ENCODE measurements at regions not wholly inside any gene's neighbourhood (a gene's known extent, or its start where the extent isn't known, plus 50 kb on each side); places are given as distances from the start of the nearest gene placed in this dataset.

DNA sequence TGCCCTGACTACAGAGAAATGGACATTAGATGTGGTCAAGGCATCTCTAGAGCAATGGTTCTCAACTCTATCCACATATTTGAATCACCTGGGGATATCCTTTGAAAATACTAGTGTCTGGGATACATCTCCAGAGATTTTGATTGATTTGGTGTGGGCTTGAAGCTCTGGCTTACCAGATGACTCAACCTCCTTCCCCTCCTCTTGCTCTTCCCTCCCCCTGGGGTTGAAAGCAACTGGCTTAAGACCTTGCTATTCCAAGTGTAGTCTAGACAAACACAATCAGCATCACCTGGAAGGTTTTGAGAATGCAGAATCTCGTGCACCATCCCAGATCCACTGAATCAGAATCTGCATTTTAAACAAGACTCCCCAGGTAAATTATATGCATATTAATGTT is 183.8 kb downstream of the DAD1 start:
- Histone ChIP-seq H3K36me3 (replicated peaks in 1 of 2) (no peaks in the 10 kb centered on the region), H3K27ac (no peak overlapping the region), H3K27me3 (no peaks in the 10 kb centered on the region), H3K4me1 (replicated peaks in 1 of 2) (no peaks in the 10 kb centered on the region), H3K9me3 (replicated peaks in 1 of 3) (no peaks in the 10 kb centered on the region), H3K4me3 (no peak overlapping the region)
- intact Hi-C loops (cut with DNase I), result no loop called here
- WGBS, 4 donors, result 65 to 83% (median 74%) methylated on average over 1 of the region's 1 CpG
- no peak for TF ChIP-seq CTCF (IDR thresholded peaks at IDR 0.05)
- no peak for TF ChIP-seq POLR2A (IDR thresholded peaks at IDR 0.05)
- DNase-seq, result no peak

- Histone ChIP-seq H3K9me3 (replicated peaks in 1 of 3) (no peaks in the 10 kb centered on the region), H3K27me3 (no peaks in the 10 kb centered on the region), H3K4me3 (no peak overlapping the region), H3K36me3 (replicated peaks in 1 of 2) (no peaks in the 10 kb centered on the region), H3K27ac (no peak overlapping the region), H3K4me1 (replicated peaks in 1 of 2) (no peaks in the 10 kb centered on the region)
- intact Hi-C loops (cut with DNase I), result no loop called here
- DNase-seq, result no peak
- TF ChIP-seq CTCF (IDR thresholded peaks at IDR 0.05) (no peak), POLR2A (IDR thresholded peaks at IDR 0.05) (no peak)
- WGBS, 4 donors, result 83 to 98% (median 90%) methylated on average over 4 of the region's 4 CpGs
Observed at GRCh38 chr14:22403296-22403695, 185.7 kb downstream of the DAD1 start.

DNA sequence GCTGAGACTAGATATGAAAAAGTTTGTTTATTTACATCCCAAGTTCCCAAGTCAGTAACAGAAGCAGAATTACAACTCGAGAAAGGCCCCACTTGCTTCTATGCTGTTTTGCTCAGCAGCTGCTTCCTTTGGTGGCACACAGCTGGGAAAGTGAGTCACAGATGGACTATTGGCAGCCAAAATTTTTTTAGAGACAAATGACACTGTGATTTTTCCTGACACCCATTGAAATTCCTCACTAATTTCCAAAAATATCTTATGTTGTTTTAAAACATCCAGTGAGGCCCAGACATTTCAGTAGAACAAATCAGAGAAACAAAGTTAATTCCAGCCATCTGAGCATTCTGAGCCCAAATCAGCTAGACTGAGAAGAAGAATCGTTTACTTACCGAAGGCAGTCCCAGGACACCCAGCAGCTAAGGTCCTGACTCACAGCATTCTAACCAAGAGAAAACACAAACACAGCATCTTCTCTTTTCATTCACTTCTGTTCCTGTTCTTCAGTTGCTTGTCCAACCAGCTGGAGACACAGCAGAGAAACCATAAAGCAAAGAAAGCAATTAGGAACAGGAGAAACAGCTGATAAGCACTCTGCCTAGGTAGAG is 188.3 kb downstream of the DAD1 start:
- TF ChIP-seq CTCF (IDR thresholded peaks at IDR 0.05) (no peak), POLR2A (IDR thresholded peaks at IDR 0.05) (no peak)
- intact Hi-C loops (cut with DNase I), result no loop called here
- Histone ChIP-seq H3K36me3 (replicated peaks in 1 of 2) (no peaks in the 10 kb centered on the region), H3K27ac (no peak overlapping the region), H3K27me3 (no peaks in the 10 kb centered on the region), H3K4me3 (no peak overlapping the region), H3K4me1 (replicated peaks in 1 of 2) (no peaks in the 10 kb centered on the region), H3K9me3 (replicated peaks in 1 of 3) (no peaks in the 10 kb centered on the region)
- no peak for DNase-seq
- 50 to 74% (median 63%) methylated on average over 3 of the region's 3 CpGs for whole genome bisulfite sequencing, 4 donors

- no peak for DNase-seq
- H3K4me3 ChIP-seq, result no peak overlapping the region
- H3K4me1 ChIP-seq (replicated peaks in 1 of 2), result no peaks in the 10 kb centered on the region
- no peaks in the 10 kb centered on the region for H3K9me3 ChIP-seq (replicated peaks in 1 of 3)
- intact Hi-C loops (cut with DNase I), result no loop called here
- no peaks in the 10 kb centered on the region for H3K36me3 ChIP-seq (replicated peaks in 1 of 2)
- WGBS, 4 donors, result 92 to 95% (median 93%) methylated on average over 2 of the region's 2 CpGs
- TF ChIP-seq CTCF (IDR thresholded peaks at IDR 0.05), result no peak
- TF ChIP-seq POLR2A (IDR thresholded peaks at IDR 0.05), result no peak
- H3K27ac ChIP-seq, result no peak overlapping the region
- no peaks in the 10 kb centered on the region for H3K27me3 ChIP-seq
Observed at GRCh38 chr14:22399776-22400175, 189.2 kb downstream of the DAD1 start.

All from adrenal gland (tissue), 9 donors.